ENCODE measurements at regions not wholly inside any gene's neighbourhood (a gene's known extent, or its start where the extent isn't known, plus 50 kb on each side); places are given as distances from the start of the nearest gene placed in this dataset.

DNA sequence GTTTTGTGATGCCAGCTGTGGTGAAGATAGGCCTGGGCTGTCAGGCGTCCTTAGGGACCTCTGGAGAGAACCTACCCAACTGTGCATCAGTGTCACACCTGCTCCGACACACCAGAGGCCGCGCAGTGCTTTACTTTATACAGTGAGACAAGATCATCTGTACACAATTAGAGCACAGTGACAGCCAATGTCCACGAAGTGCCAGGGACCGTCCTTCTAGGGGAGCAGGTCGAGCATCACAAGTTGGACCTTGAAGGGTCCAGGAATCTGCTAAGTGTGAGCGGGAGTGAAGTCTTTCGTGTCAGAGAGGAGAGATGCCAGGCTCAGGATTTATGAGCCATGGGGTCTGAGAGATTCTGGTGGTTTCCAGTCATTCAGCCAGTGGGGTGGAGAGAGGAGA lies 104.2 kb downstream of the TMEM18 start:
- H3K9ac ChIP-seq (ENCODE audit: low read length) = no peak overlapping the region
- Mint-ChIP-seq H3K4me1 (ENCODE audit: low read depth, unreplicated experiment) (no peaks in the 10 kb centered on the region), H3K36me3 (ENCODE audit: low read depth, unreplicated experiment) (no peaks in the 10 kb centered on the region), H3K27ac (ENCODE audit: unreplicated experiment) (no peak overlapping the region), H3K27me3 (ENCODE audit: low read depth, unreplicated experiment) (peaks cover 7% of the 10 kb centered on the region), H3K4me3 (ENCODE audit: unreplicated experiment) (no peak overlapping the region), H3K9me3 (ENCODE audit: unreplicated experiment) (peaks cover 13% of the 10 kb centered on the region)
- H3K4me2 ChIP-seq (ENCODE audit: low read length) = no peak overlapping the region
- H3K9me3 ChIP-seq (ENCODE audit: insufficient read depth, low read depth, low read length) = no peaks in the 10 kb centered on the region
- no peak for TF ChIP-seq EZH2 (IDR thresholded peaks at IDR 0.05; ENCODE audit: insufficient read depth, low read length)
- TF ChIP-seq, protein P1, sequence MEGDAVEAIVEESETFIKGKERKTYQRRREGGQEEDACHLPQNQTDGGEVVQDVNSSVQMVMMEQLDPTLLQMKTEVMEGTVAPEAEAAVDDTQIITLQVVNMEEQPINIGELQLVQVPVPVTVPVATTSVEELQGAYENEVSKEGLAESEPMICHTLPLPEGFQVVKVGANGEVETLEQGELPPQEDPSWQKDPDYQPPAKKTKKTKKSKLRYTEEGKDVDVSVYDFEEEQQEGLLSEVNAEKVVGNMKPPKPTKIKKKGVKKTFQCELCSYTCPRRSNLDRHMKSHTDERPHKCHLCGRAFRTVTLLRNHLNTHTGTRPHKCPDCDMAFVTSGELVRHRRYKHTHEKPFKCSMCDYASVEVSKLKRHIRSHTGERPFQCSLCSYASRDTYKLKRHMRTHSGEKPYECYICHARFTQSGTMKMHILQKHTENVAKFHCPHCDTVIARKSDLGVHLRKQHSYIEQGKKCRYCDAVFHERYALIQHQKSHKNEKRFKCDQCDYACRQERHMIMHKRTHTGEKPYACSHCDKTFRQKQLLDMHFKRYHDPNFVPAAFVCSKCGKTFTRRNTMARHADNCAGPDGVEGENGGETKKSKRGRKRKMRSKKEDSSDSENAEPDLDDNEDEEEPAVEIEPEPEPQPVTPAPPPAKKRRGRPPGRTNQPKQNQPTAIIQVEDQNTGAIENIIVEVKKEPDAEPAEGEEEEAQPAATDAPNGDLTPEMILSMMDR (IDR thresholded peaks at IDR 0.05; ENCODE audit: insufficient read depth, low read depth, low read length) = no peak
- FAIRE-seq (no peak), DNase-seq (ENCODE audit: low read depth) (no peak)
- H3K27ac ChIP-seq (ENCODE audit: low read depth, low read length) = no peak overlapping the region
- no peak overlapping the region for H2AFZ ChIP-seq (ENCODE audit: low read depth, low read length)
- no peak overlapping the region for H3K4me3 ChIP-seq (ENCODE audit: insufficient read depth, low read depth, low read length)
- no peaks in the 10 kb centered on the region for H3K79me2 ChIP-seq (ENCODE audit: insufficient read depth, low read length)
- H3K27me3 ChIP-seq (ENCODE audit: insufficient read depth, low read length) = no peaks in the 10 kb centered on the region
- H4K20me1 ChIP-seq (ENCODE audit: insufficient read depth, low read length) = no peaks in the 10 kb centered on the region
- H3K36me3 ChIP-seq (ENCODE audit: insufficient read depth, low read length) = no peaks in the 10 kb centered on the region
- H3K4me1 ChIP-seq (ENCODE audit: insufficient read depth, low read length) = no peaks in the 10 kb centered on the region

DNA sequence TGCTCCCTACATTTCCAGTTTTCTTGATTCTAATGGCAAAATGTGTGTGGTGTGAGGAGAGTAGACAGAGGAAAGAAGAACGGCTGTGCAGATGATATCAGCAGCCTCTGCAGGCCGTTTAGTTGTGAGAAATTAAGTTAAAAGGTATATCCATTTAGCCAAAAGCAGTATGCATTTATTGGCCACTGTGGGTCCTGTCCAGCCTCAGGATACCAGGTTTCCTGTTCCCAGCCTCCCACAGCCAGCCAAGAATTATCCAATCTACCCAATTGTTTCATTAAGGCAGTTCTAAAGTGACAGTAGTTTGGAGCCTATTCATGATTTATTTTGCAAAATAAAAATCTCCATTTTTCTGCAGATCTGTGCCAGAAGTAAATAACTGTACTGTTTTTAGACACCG lies 107.5 kb downstream of the TMEM18 start:
- peaks cover 2% of the 10 kb centered on the region for H3K9me3 Mint-ChIP-seq (ENCODE audit: unreplicated experiment)
- Histone ChIP-seq H3K9ac (ENCODE audit: low read length) (no peak overlapping the region), H3K27ac (ENCODE audit: low read depth, low read length) (no peak overlapping the region), H3K4me3 (ENCODE audit: insufficient read depth, low read depth, low read length) (no peak overlapping the region), H3K4me2 (ENCODE audit: low read length) (no peak overlapping the region), H2AFZ (ENCODE audit: low read depth, low read length) (no peak overlapping the region), H3K36me3 (ENCODE audit: insufficient read depth, low read length) (no peaks in the 10 kb centered on the region), H3K4me1 (ENCODE audit: insufficient read depth, low read length) (no peaks in the 10 kb centered on the region), H3K9me3 (ENCODE audit: insufficient read depth, low read depth, low read length) (no peaks in the 10 kb centered on the region), H4K20me1 (ENCODE audit: insufficient read depth, low read length) (no peaks in the 10 kb centered on the region), H3K27me3 (ENCODE audit: insufficient read depth, low read length) (no peaks in the 10 kb centered on the region), H3K79me2 (ENCODE audit: insufficient read depth, low read length) (no peaks in the 10 kb centered on the region)
- no peaks in the 10 kb centered on the region for H3K4me1 Mint-ChIP-seq (ENCODE audit: low read depth, unreplicated experiment)
- TF ChIP-seq EZH2 (IDR thresholded peaks at IDR 0.05; ENCODE audit: insufficient read depth, low read length) = no peak
- TF ChIP-seq, protein P1 (IDR thresholded peaks at IDR 0.05; ENCODE audit: insufficient read depth, low read depth, low read length) = no peak
- no peak overlapping the region for H3K27ac Mint-ChIP-seq (ENCODE audit: unreplicated experiment)
- no peak for DNase-seq (ENCODE audit: low read depth)
- peaks cover 24% of the 10 kb centered on the region for H3K27me3 Mint-ChIP-seq (ENCODE audit: low read depth, unreplicated experiment)
- H3K36me3 Mint-ChIP-seq (ENCODE audit: low read depth, unreplicated experiment) = no peaks in the 10 kb centered on the region
- FAIRE-seq = no peak
- H3K4me3 Mint-ChIP-seq (ENCODE audit: unreplicated experiment) = no peak overlapping the region

DNA sequence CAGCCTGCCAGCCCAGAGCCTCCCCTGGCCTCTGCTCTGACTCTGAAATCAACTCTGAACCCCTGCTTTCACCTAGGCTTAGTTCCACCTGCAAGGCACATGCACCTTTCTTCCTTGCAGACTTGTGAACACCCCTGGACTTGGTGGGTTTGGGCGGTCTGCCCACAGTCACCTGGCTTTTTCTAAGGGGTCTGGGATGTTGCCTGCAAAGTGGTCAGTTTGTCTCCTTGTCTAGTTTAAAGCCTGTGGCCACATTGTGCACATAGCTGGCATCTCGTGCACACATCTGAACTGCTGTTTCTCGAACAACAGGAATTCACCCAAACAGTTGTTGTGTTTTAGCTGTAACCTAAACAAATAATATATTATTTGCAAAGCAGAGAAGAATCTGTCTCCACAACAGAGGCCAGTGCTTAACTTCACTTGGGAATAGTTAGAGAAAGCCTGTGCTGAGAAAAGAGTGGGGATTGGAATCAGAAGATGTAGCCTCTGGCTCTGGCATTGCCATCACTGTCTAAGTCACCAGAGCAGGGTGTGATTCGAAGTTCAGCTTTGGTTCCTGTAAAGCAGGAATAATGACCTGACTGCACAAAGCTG lies 108.5 kb downstream of the TMEM18 start:
- H3K4me3 Mint-ChIP-seq (ENCODE audit: unreplicated experiment) = no peak overlapping the region
- Histone ChIP-seq H2AFZ (ENCODE audit: low read depth, low read length) (peak overlapping the region; percentile 47), H3K4me3 (ENCODE audit: insufficient read depth, low read depth, low read length) (peak overlapping the region; percentile 15), H3K27ac (ENCODE audit: low read depth, low read length) (no peak overlapping the region), H3K4me2 (ENCODE audit: low read length) (peak overlapping the region; percentile 70), H3K9ac (ENCODE audit: low read length) (peak overlapping the region; percentile 26), H3K4me1 (ENCODE audit: insufficient read depth, low read length) (no peaks in the 10 kb centered on the region), H3K79me2 (ENCODE audit: insufficient read depth, low read length) (no peaks in the 10 kb centered on the region), H3K9me3 (ENCODE audit: insufficient read depth, low read depth, low read length) (no peaks in the 10 kb centered on the region), H4K20me1 (ENCODE audit: insufficient read depth, low read length) (no peaks in the 10 kb centered on the region), H3K27me3 (ENCODE audit: insufficient read depth, low read length) (no peaks in the 10 kb centered on the region), H3K36me3 (ENCODE audit: insufficient read depth, low read length) (no peaks in the 10 kb centered on the region)
- TF ChIP-seq, protein P1 (IDR thresholded peaks at IDR 0.05; ENCODE audit: insufficient read depth, low read depth, low read length) = no peak
- TF ChIP-seq EZH2 (IDR thresholded peaks at IDR 0.05; ENCODE audit: insufficient read depth, low read length) = no peak
- H3K4me1 Mint-ChIP-seq (ENCODE audit: low read depth, unreplicated experiment) = no peaks in the 10 kb centered on the region
- no peak for DNase-seq (ENCODE audit: low read depth)
- no peak overlapping the region for H3K27ac Mint-ChIP-seq (ENCODE audit: unreplicated experiment)
- H3K36me3 Mint-ChIP-seq (ENCODE audit: low read depth, unreplicated experiment) = no peaks in the 10 kb centered on the region
- no peak for FAIRE-seq
- H3K27me3 Mint-ChIP-seq (ENCODE audit: low read depth, unreplicated experiment) = peaks cover 30% of the 10 kb centered on the region
- H3K9me3 Mint-ChIP-seq (ENCODE audit: unreplicated experiment) = peaks cover 2% of the 10 kb centered on the region

Data from astrocyte (in vitro differentiated cells and primary cell).